ENCODE measurements at regions not wholly inside any gene's neighbourhood (a gene's known extent, or its start where the extent isn't known, plus 50 kb on each side); places are given as distances from the start of the nearest gene placed in this dataset.

- DNase-seq (ENCODE audit: low read depth in 3 of 3, low spot score in 2 of 3), result no peak
Observed at GRCh38 chr5:2696156-2696807, 55.2 kb downstream of the IRX2 start.

GRCh38 chr5:2695200-2695891, 56.1 kb downstream of the IRX2 start:
- no peak for DNase-seq (ENCODE audit: low read depth in 3 of 3, low spot score in 2 of 3)

DNA sequence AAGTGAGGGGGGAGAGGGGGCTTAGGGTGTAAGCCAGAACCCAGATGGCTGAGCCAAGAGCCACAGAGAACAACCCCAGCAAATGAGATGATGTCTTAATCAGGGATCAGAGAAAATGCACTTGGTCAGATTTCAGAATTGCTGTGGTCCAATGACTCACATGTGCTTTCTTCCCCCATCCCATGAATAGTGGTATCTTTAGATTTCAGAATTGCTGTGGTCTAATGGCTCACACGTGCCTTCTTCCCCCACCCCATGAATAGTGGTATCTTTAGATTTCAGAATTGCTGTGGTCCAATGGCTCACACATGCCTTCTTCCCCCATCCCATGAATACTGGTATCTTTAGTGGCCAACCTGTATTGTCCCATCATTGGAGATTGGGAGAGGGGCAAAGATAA, 59.9 kb downstream of the IRX2 start:
- no peak for DNase-seq (ENCODE audit: low read depth in 3 of 3, low spot score in 2 of 3)

DNA sequence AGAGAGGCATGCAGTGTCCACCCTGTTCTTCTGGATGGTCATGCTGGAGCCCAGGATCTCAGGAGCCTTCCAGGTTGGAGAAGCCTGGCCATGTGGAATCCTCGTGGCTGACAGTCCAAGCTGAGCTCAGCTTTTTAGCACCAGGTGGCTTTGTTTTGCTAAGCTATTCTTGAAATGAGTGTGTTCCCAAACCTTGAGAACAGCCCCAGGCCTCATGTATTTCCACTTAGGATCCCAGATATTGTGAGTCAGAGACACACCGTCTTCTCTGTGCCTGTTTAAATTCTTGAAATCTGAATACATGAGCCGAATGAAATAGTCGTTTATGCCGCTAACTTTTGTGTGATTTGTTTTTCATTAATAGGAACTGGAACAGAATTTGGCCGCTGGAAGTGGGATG, 61.2 kb downstream of the IRX2 start:
- no peak for DNase-seq (ENCODE audit: low read depth in 3 of 3, low spot score in 2 of 3)

GRCh38 chr5:2688586-2688985, 62.9 kb downstream of the IRX2 start:
- DNase-seq (ENCODE audit: low read depth in 3 of 3, low spot score in 2 of 3), result no peak

GRCh38 chr5:2687746-2688145, 63.7 kb downstream of the IRX2 start:
- DNase-seq (ENCODE audit: low read depth in 3 of 3, low spot score in 2 of 3), result no peak

- DNase-seq (ENCODE audit: low read depth in 3 of 3, low spot score in 2 of 3), result no peak
Observed at GRCh38 chr5:2686321-2687124, 65.0 kb downstream of the IRX2 start.

- DNase-seq (ENCODE audit: low read depth in 3 of 3, low spot score in 2 of 3), result no peak
Observed at GRCh38 chr5:2685651-2686272, 65.7 kb downstream of the IRX2 start.

- no peak for DNase-seq (ENCODE audit: low read depth in 3 of 3, low spot score in 2 of 3)
Observed at GRCh38 chr5:2684606-2685005, 66.9 kb downstream of the IRX2 start.

DNA sequence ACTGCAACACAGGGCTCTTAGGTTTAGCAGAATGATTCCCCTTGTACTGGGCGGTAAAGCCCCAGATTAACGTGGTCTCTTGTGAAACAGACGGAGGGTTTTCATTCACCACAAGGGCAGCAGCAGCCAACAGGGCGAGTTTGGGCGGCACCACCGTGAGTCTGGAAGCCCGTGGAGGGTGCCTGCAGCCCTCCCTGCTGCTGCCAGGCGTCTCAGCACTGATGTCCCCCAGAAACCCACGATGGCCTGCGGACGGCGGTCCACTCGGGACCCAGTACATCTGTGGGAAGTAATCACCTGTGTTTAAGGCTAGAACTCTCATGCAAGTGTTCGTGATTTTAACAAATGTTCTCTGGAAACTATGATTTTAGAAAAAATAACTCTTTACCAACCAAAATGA, 67.8 kb downstream of the IRX2 start:
- no peak for DNase-seq (ENCODE audit: low read depth in 3 of 3, low spot score in 2 of 3)

- DNase-seq (ENCODE audit: low read depth in 3 of 3, low spot score in 2 of 3), result no peak
Observed at GRCh38 chr5:2681476-2681875, 70.0 kb downstream of the IRX2 start.

DNA sequence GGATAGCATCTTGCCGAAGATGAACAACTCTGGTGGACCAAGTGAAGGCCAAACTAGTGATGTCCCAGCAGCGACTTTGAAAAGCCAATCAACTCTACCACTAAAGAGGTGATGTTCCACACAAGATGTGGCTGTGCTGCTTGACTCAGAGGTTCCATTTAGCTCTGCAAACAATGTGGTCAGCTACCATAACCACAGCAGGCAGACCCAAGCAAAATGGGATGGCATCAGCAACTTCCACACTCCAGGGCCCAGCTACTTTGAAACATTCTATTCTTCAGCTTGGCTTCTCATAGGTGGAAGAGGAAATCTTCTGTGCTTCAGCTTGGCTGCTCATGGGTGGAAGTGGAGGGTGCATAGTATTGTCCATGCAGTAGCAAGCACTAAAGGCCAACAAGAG, 70.5 kb downstream of the IRX2 start:
- DNase-seq (ENCODE audit: low read depth in 3 of 3, low spot score in 2 of 3), result no peak

- DNase-seq (ENCODE audit: low read depth in 3 of 3, low spot score in 2 of 3), result no peak
Observed at GRCh38 chr5:2677689-2678088, 73.8 kb downstream of the IRX2 start.

GRCh38 chr5:2675548-2675947, 75.9 kb downstream of the IRX2 start:
- DNase-seq (ENCODE audit: low read depth in 3 of 3, low spot score in 2 of 3), result no peak

- DNase-seq (ENCODE audit: low read depth in 3 of 3, low spot score in 2 of 3), result no peak
Observed at GRCh38 chr5:2674456-2674855, 77.0 kb downstream of the IRX2 start.

DNA sequence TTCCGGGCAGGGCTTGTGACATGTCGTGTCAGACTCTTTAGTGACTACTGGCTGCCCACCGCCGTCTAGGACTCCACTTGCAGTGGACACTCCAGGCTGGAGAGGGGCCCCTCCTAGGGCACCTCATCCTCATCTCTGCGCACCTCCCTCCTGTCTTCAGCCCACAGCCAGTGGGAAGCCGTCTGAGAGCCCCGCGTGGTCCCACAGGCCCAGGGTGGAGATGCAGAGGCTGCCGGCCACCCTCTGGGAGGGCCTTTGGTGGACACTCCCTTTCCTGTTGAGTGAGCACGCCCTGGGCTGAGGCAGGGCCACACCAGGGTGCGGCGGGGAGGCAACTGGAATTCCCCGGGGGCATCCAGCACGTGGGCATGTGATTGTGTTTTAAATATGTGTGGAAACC, 80.5 kb downstream of the IRX2 start:
- no peak for DNase-seq (ENCODE audit: low read depth in 3 of 3, low spot score in 2 of 3)

- no peak for DNase-seq (ENCODE audit: low read depth in 3 of 3, low spot score in 2 of 3)
Observed at GRCh38 chr5:2669913-2670312, 81.6 kb downstream of the IRX2 start.

- DNase-seq (ENCODE audit: low read depth in 3 of 3, low spot score in 2 of 3), result no peak
Observed at GRCh38 chr5:2669259-2669658, 82.2 kb downstream of the IRX2 start.

DNA sequence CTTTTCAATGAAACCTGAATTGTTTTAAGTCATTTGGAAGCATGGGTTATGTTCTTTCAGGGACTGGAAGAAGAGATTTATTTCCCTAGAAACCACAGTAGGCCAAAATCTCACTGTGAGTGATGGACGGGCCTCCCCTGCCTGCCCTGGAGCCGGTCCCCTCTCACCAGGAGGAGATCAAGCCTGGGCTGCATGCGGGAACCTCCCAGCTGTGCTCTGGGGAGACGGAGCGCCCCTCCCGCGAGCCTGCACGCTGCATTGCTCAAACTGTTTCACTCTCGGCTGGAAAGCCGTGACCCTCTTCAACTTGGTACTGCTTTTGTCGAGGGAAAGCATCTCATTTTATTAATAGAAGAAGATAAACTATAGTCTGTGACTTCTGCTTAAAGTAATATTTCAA, 85.4 kb downstream of the IRX2 start:
- DNase-seq (ENCODE audit: low read depth in 3 of 3, low spot score in 2 of 3), result no peak

- no peak for DNase-seq (ENCODE audit: low read depth in 3 of 3, low spot score in 2 of 3)
Observed at GRCh38 chr5:2663489-2663888, 88.0 kb downstream of the IRX2 start.

DNA sequence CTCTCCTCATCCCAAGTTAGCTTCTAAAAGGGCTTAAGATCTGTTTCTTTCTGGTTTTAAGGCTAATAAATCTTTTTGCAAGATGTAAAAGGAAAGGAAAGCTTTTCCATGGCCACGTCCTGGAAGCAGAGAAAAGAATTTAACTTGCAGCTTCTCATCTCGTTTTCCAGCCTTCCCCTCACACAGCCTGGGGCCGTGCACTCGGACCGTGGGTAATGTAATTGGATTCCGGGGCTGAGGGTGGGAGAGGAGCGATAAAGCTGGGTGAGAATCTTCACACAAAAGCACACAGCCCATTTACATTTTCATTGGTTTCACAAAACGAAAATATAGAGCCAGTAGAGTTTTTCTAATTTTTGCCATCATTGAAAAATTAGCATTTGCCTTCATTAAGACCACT, 91.2 kb downstream of the IRX2 start:
- no peak for DNase-seq (ENCODE audit: low read depth in 3 of 3, low spot score in 2 of 3)
